ENCODE measurements at regions not wholly inside any gene's neighbourhood (a gene's known extent, or its start where the extent isn't known, plus 50 kb on each side); places are given as distances from the start of the nearest gene placed in this dataset.
"Not testable (repeated sequence)": the region's sequence is repeated elsewhere in the genome, so short reads cannot be mapped to it uniquely, and the experiment has no call there.

DNA sequence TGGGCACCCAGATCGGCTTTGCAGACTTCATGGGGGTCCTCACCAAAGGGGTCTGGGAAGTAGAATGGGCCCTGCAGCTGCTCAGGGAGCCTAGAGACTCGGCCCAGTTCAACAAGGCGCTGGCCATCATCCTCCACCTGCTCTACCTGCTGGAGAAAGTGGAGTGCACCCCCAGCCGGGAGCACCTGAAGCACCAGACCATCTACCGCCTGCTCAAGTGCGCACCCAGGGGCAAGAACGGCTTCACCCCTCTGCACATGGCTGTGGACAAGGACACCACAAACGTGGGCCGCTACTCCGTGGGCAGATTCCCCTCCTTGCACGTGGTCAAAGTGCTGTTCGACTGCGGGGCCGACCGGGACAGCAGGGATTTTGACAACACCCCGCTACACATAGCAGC lies 515.0 kb downstream of the TUBA3C start:
- TF ChIP-seq, protein P1, sequence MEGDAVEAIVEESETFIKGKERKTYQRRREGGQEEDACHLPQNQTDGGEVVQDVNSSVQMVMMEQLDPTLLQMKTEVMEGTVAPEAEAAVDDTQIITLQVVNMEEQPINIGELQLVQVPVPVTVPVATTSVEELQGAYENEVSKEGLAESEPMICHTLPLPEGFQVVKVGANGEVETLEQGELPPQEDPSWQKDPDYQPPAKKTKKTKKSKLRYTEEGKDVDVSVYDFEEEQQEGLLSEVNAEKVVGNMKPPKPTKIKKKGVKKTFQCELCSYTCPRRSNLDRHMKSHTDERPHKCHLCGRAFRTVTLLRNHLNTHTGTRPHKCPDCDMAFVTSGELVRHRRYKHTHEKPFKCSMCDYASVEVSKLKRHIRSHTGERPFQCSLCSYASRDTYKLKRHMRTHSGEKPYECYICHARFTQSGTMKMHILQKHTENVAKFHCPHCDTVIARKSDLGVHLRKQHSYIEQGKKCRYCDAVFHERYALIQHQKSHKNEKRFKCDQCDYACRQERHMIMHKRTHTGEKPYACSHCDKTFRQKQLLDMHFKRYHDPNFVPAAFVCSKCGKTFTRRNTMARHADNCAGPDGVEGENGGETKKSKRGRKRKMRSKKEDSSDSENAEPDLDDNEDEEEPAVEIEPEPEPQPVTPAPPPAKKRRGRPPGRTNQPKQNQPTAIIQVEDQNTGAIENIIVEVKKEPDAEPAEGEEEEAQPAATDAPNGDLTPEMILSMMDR (IDR thresholded peaks at IDR 0.05), result not testable (repeated sequence)
- not testable (repeated sequence) for TF ChIP-seq POLR2A (IDR thresholded peaks at IDR 0.05)
